ENCODE measurements at regions not wholly inside any gene's neighbourhood (a gene's known extent, or its start where the extent isn't known, plus 50 kb on each side); places are given as distances from the start of the nearest gene placed in this dataset.

DNA sequence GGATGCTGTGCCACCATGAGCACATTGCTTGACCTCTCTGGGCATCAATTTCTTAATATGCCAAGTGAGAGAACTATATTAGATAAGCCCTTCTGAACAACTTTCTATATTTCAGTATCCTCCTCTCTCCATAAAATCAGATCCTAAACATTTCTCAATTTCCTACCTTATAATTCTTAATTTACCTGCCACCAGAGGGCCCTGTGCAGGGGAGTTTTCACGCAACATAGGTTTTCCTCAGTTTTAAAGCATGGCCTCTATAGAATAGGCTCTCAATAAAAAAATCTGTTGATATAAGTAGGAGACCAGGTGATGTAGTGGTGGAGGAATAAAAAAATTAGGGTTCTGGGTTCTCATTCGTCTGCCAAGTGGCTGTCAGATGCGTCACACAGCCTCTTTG, 83.7 kb upstream of the DBX1 start:
- TF ChIP-seq, protein P1, sequence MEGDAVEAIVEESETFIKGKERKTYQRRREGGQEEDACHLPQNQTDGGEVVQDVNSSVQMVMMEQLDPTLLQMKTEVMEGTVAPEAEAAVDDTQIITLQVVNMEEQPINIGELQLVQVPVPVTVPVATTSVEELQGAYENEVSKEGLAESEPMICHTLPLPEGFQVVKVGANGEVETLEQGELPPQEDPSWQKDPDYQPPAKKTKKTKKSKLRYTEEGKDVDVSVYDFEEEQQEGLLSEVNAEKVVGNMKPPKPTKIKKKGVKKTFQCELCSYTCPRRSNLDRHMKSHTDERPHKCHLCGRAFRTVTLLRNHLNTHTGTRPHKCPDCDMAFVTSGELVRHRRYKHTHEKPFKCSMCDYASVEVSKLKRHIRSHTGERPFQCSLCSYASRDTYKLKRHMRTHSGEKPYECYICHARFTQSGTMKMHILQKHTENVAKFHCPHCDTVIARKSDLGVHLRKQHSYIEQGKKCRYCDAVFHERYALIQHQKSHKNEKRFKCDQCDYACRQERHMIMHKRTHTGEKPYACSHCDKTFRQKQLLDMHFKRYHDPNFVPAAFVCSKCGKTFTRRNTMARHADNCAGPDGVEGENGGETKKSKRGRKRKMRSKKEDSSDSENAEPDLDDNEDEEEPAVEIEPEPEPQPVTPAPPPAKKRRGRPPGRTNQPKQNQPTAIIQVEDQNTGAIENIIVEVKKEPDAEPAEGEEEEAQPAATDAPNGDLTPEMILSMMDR (IDR thresholded peaks at IDR 0.05; ENCODE audit: low read length): peak; percentile 32
- no peak for TF ChIP-seq EZH2phosphoT487 (IDR thresholded peaks at IDR 0.05; ENCODE audit: low read length)

All from MM.1S (cell line).